WTC11 (cell line): ENCODE measurements at regions not wholly inside any gene's neighbourhood (a gene's known extent, or its start where the extent isn't known, plus 50 kb on each side); places are given as distances from the start of the nearest gene placed in this dataset.

ENCODE experiments used
- ATAC-seq: fragments of 200-7000 bp; cut with Tn5 transposase; 2 replicates; pipeline ENCODE4 v1.10.0; 2021; ENCODE audit warnings: mild to moderate bottlenecking, moderate library complexity
- CTCF ChIA-PET: fragments of 300-600 bp; sonication (Branson Sonifier 250); formaldehyde crosslinking; loops from one replicate; lab custom pipeline; 2021; ENCODE audit warnings: antibody characterized with exemption; lab: Charles Lee
- POLR2A ChIA-PET: fragments of 350-600 bp; sonication (Branson Sonifier 250); formaldehyde crosslinking; loops from one replicate; lab custom pipeline; 2021; ENCODE audit warnings: antibody characterized with exemption; lab: Charles Lee
- DNase-seq: peaks from one replicate; pipeline ENCODE4 v3.0.0; 2021; ENCODE audit warnings: low spot score
- H3K27ac Mint-ChIP-seq: 2 replicates; pipeline ENCODE4 v1.8.0; 2021; ENCODE audit warnings: mixed read lengths
- H3K27me3 Mint-ChIP-seq: 2 replicates; pipeline ENCODE4 v1.8.0; 2021; ENCODE audit warnings: low read depth, mild to moderate bottlenecking, moderate library complexity, mixed read lengths
- H3K36me3 Mint-ChIP-seq: 2 replicates; pipeline ENCODE4 v1.8.0; 2021; ENCODE audit warnings: mixed read lengths
- H3K4me1 Mint-ChIP-seq: 2 replicates; pipeline ENCODE4 v1.8.0; 2022; ENCODE audit warnings: mixed read lengths
- H3K4me3 Mint-ChIP-seq: 2 replicates; pipeline ENCODE4 v1.8.0; 2021; ENCODE audit warnings: mild to moderate bottlenecking, moderate library complexity, mixed read lengths
- H3K9me3 Mint-ChIP-seq: 2 replicates; pipeline ENCODE4 v1.8.0; 2021; ENCODE audit warnings: mixed read lengths
- CBFB ChIP-seq: sonication (generic); formaldehyde crosslinking; IDR thresholded peaks from 2 replicates; pipeline ENCODE4 v1.8.1; 2022; ENCODE audit warnings: mild to moderate bottlenecking, low read depth, missing genetic modification reagents
- EMX1 ChIP-seq: fragments of 250-450 bp; sonication (Bioruptor Pico); IDR thresholded peaks from 2 replicates; pipeline ENCODE4 v1.8.0; 2021; ENCODE audit warnings: mild to moderate bottlenecking
- IRF2 ChIP-seq: sonication (generic); formaldehyde crosslinking; IDR thresholded peaks from 2 replicates; pipeline ENCODE4 v1.8.0; 2022; ENCODE audit warnings: low read depth, missing genetic modification reagents, borderline replicate concordance
- JAZF1 ChIP-seq: fragments of 250-450 bp; sonication (Bioruptor Pico); IDR thresholded peaks from 2 replicates; pipeline ENCODE4 v1.9.0; 2021; ENCODE audit warnings: moderate library complexity, mild to moderate bottlenecking, inconsistent platforms
- TEAD1 ChIP-seq: sonication (generic); formaldehyde crosslinking; IDR thresholded peaks from 2 replicates; pipeline ENCODE4 v1.8.0; 2022; ENCODE audit warnings: mild to moderate bottlenecking, missing genetic modification reagents
- ZBTB21 ChIP-seq: sonication (generic); formaldehyde crosslinking; IDR thresholded peaks from 2 replicates; pipeline ENCODE4 v1.8.1; 2023; ENCODE audit warnings: mild to moderate bottlenecking, missing genetic modification reagents, borderline replicate concordance
- ZNF121 ChIP-seq: sonication (generic); formaldehyde crosslinking; IDR thresholded peaks from 2 replicates; pipeline ENCODE4 v1.8.0; 2023; ENCODE audit warnings: missing genetic modification reagents
- ZNF423 ChIP-seq: fragments of 250-450 bp; sonication (Bioruptor Pico); IDR thresholded peaks from 2 replicates; pipeline ENCODE4 v2.1.2; 2022; ENCODE audit warnings: mild to moderate bottlenecking, moderate library complexity
- TF ChIP-seq, protein P1 (sequence below): fragments of 250-450 bp; sonication (Bioruptor Pico); conservative IDR thresholded peaks from 2 replicates; pipeline ENCODE4 v1.9.0; 2021; ENCODE audit warnings: mild to moderate bottlenecking
- TF ChIP-seq, protein P2 (sequence below): sonication (generic); formaldehyde crosslinking; IDR thresholded peaks from 2 replicates; pipeline ENCODE4 v1.8.0; 2023; ENCODE audit warnings: mild to moderate bottlenecking, missing genetic modification reagents
- TF ChIP-seq, protein P3 (sequence below): sonication (generic); formaldehyde crosslinking; IDR thresholded peaks from 2 replicates; pipeline ENCODE4 v1.8.0; 2022; ENCODE audit warnings: mild to moderate bottlenecking, missing genetic modification reagents
- TF ChIP-seq, protein P4 (sequence below): sonication (generic); formaldehyde crosslinking; conservative IDR thresholded peaks from 2 replicates; pipeline ENCODE4 v1.8.1; 2023; ENCODE audit warnings: mild to moderate bottlenecking, low read depth, missing genetic modification reagents, moderate library complexity

DNA sequence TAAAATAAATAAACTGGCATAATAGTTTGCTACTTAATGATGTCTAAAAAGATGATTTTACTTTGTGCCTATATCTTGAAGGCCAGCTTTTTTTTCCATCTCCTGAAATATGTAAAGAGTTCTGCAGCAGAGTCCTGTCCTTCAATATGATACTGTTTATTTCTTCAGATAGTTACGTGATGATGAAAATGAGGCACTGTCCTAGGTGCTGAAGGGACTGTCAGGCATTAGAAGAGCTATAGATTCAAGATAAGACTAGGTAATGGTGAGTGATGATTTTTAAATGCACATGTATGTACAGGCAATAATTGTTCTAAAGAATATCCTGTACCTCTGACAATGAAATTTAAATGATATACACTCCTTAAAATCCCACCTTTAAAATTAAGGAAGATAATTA lies 326.9 kb upstream of the DNAJC19 start:
- no peak for ATAC-seq
- no peaks in the 10 kb centered on the region for H3K36me3 Mint-ChIP-seq
- no peak for TF ChIP-seq ZBTB21 (CRISPR knock-in tag)
- no peak for TF ChIP-seq ZNF423 (CRISPR knock-in tag)
- TF ChIP-seq EMX1: no peak
- TF ChIP-seq IRF2: no peak
- TF ChIP-seq, protein P1, sequence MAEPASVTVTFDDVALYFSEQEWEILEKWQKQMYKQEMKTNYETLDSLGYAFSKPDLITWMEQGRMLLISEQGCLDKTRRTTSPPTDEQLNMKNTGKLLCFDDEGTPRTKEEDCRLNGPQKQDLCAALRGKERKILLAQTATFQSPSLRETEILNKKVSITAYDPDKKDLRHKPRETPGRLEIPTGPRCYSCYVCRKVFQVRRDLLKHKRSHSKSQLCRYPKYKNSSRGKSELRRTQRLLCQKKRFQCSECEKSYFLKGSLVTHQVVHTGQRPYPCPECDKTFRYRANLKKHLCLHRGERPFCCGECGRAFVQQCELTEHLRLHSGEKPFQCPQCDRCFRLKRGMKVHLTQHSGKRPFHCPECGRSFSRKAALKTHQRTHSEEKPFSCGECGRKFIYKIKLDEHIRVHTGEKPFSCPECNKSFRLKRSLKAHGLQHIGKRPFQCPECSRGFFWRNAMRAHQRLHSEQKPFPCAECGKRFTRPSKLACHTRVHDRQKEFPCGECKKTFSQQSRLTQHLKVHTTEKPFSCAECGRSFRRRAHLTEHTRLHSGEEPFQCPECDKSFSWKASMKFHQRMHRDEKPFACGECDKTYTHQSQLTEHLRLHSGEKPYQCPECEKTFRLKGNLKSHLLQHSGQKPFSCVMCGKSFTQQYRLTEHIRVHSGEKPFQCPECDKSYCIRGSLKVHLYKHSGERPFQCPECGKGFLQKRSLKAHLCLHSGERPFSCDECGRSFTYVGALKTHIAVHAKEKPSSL (CRISPR knock-in tag): no peak
- no peak for TF ChIP-seq JAZF1 (CRISPR knock-in tag)
- no peak for TF ChIP-seq ZNF121 (CRISPR knock-in tag)
- H3K4me1 Mint-ChIP-seq: peaks cover 16% of the 10 kb centered on the region
- CTCF ChIA-PET: interaction anchor here (2.5 kb wide), 2 partner anchors 10 to 384 kb away, joined by 8 to 12 read pairs; no protein-coding TSS in a partner anchor
- no peak for DNase-seq
- POLR2A ChIA-PET: no interaction called here
- no peak overlapping the region for H3K4me3 Mint-ChIP-seq
- peaks cover 3% of the 10 kb centered on the region; the same call in 1 of the 2 replicates for H3K27me3 Mint-ChIP-seq
- peaks cover 7% of the 10 kb centered on the region for H3K9me3 Mint-ChIP-seq
- no peak overlapping the region for H3K27ac Mint-ChIP-seq

DNA sequence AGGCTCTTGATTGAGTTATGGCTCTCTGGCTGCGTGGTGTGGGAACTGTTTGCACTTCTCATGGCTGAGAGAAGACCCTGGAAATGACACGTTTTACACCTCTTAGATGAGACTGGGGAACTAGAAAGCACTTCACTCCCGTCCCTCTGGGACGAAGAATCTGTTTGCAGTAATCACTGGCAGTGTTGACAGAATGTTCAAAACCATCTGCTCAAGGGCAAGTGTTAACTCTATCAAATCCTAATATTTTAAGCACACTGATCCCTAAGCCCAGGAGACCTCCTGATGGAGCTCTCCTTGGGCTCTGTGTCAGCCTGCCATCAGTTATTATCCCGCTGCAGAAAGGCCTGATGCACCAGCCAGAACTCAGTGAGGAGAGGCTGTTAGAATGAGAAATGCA lies 323.8 kb upstream of the DNAJC19 start:
- Mint-ChIP-seq H3K4me3 (no peak overlapping the region), H3K27ac (no peak overlapping the region), H3K9me3 (no peaks in the 10 kb centered on the region), H3K4me1 (peaks cover 16% of the 10 kb centered on the region), H3K36me3 (no peaks in the 10 kb centered on the region), H3K27me3 (no peaks in the 10 kb centered on the region)
- ATAC-seq: no peak
- POLR2A ChIA-PET: no interaction called here
- TF ChIP-seq, protein P2, sequence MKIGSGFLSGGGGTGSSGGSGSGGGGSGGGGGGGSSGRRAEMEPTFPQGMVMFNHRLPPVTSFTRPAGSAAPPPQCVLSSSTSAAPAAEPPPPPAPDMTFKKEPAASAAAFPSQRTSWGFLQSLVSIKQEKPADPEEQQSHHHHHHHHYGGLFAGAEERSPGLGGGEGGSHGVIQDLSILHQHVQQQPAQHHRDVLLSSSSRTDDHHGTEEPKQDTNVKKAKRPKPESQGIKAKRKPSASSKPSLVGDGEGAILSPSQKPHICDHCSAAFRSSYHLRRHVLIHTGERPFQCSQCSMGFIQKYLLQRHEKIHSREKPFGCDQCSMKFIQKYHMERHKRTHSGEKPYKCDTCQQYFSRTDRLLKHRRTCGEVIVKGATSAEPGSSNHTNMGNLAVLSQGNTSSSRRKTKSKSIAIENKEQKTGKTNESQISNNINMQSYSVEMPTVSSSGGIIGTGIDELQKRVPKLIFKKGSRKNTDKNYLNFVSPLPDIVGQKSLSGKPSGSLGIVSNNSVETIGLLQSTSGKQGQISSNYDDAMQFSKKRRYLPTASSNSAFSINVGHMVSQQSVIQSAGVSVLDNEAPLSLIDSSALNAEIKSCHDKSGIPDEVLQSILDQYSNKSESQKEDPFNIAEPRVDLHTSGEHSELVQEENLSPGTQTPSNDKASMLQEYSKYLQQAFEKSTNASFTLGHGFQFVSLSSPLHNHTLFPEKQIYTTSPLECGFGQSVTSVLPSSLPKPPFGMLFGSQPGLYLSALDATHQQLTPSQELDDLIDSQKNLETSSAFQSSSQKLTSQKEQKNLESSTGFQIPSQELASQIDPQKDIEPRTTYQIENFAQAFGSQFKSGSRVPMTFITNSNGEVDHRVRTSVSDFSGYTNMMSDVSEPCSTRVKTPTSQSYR (CRISPR knock-in tag): no peak
- TF ChIP-seq CBFB (CRISPR knock-in tag) (no peak), TEAD1 (CRISPR knock-in tag) (no peak)
- TF ChIP-seq, protein P3, sequence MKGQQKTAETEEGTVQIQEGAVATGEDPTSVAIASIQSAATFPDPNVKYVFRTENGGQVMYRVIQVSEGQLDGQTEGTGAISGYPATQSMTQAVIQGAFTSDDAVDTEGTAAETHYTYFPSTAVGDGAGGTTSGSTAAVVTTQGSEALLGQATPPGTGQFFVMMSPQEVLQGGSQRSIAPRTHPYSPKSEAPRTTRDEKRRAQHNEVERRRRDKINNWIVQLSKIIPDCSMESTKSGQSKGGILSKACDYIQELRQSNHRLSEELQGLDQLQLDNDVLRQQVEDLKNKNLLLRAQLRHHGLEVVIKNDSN: no peak
- TF ChIP-seq, protein P4, sequence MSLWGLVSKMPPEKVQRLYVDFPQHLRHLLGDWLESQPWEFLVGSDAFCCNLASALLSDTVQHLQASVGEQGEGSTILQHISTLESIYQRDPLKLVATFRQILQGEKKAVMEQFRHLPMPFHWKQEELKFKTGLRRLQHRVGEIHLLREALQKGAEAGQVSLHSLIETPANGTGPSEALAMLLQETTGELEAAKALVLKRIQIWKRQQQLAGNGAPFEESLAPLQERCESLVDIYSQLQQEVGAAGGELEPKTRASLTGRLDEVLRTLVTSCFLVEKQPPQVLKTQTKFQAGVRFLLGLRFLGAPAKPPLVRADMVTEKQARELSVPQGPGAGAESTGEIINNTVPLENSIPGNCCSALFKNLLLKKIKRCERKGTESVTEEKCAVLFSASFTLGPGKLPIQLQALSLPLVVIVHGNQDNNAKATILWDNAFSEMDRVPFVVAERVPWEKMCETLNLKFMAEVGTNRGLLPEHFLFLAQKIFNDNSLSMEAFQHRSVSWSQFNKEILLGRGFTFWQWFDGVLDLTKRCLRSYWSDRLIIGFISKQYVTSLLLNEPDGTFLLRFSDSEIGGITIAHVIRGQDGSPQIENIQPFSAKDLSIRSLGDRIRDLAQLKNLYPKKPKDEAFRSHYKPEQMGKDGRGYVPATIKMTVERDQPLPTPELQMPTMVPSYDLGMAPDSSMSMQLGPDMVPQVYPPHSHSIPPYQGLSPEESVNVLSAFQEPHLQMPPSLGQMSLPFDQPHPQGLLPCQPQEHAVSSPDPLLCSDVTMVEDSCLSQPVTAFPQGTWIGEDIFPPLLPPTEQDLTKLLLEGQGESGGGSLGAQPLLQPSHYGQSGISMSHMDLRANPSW (CRISPR knock-in tag): no peak
- no peak for DNase-seq
- CTCF ChIA-PET: interaction anchor here (1.5 kb wide), 1 partner anchor 14 kb away, joined by 5 read pairs; no protein-coding TSS in a partner anchor

DNA sequence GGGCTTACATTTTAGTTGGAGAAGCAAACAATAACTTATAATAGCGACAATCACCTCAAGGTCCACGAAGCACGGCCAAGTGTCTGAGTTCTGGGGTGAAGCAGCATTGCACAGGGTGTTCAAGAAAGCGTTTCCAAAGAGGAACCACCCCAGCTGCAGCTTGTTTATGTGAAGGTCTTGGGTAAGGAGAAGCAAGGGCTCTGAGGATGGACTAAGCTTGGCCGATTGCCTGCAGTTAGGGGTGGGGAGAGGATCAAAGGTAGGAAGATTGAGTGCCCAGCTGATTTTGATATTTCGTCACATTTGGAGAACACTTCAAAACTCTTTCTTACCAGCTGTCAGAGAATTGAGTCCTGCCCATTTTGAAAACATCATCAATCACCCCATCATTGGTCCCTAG lies 321.6 kb upstream of the DNAJC19 start:
- POLR2A ChIA-PET: no interaction called here
- H3K9me3 Mint-ChIP-seq: peaks cover 6% of the 10 kb centered on the region
- ATAC-seq (no peak), DNase-seq (no peak)
- CTCF ChIA-PET: interaction anchor here (1.0 kb wide), 1 partner anchor 101 kb away, joined by 3 read pairs; no protein-coding TSS in a partner anchor
- TF ChIP-seq, protein P1 (CRISPR knock-in tag): no peak
- no peak overlapping the region for H3K27ac Mint-ChIP-seq
- H3K4me1 Mint-ChIP-seq: peaks cover 12% of the 10 kb centered on the region
- H3K36me3 Mint-ChIP-seq: no peaks in the 10 kb centered on the region; the same call in 1 of the 2 replicates
- H3K4me3 Mint-ChIP-seq: no peak overlapping the region
- H3K27me3 Mint-ChIP-seq: no peaks in the 10 kb centered on the region
